Ovary (tissue), 7 donors: ENCODE measurements at regions not wholly inside any gene's neighbourhood (a gene's known extent, or its start where the extent isn't known, plus 50 kb on each side); places are given as distances from the start of the nearest gene placed in this dataset.

Experiments used
- DNase-seq, 5 donors: peaks; one replicate each; pipeline ENCODE4 v3.0.0-alpha.2; 2019 to 2020
- H3K27ac ChIP-seq, 2 donors: fragments of 200-600 bp; one replicate each; pipeline versions ENCODE4 v1.5.1 to v1.8.0; 2019 to 2022
- H3K27me3 ChIP-seq: fragments of 200-600 bp; one replicate; pipeline ENCODE4 v1.8.0; 2022
- H3K36me3 ChIP-seq: fragments of 200-600 bp; sonication (generic); one replicate; pipeline ENCODE4 v1.5.1; 2019
- H3K4me1 ChIP-seq: one replicate; pipeline ENCODE4 v1.8.1; 2013; ENCODE audit warnings: mild to moderate bottlenecking, moderate library complexity; ENCODE audit not compliant: insufficient read depth
- H3K4me3 ChIP-seq: fragments of 200-600 bp; sonication (generic); one replicate; pipeline ENCODE4 v1.5.1; 2017
- H3K9me3 ChIP-seq, 2 donors: fragments of 200-600 bp in 1 of 2; sonication (generic) in 1 of 2; one replicate each; pipeline versions ENCODE4 v1.5.1 to v1.8.1; 2013 to 2019; ENCODE audit warnings: mild to moderate bottlenecking in 1 of 2, moderate library complexity in 1 of 2
- EP300 ChIP-seq: sonication (generic); formaldehyde crosslinking; IDR thresholded peaks from one replicate; pipeline ENCODE4 v1.6.1; 2017; ENCODE audit warnings: antibody characterized with exemption
- POLR2A ChIP-seq: fragments of 450-650 bp; IDR thresholded peaks from one replicate; pipeline ENCODE4 v1.6.1; 2017; ENCODE audit warnings: antibody characterized with exemption, mild to moderate bottlenecking, moderate library complexity
- WGBS, 3 donors: extraction: QIAGEN DNeasy Blood & Tissue Kit in 1 of 3; methylation state at CpG; one replicate each; pipeline versions ENCODE4 v1.1.5 to v1.1.7; 2013 to 2017; 5-methylcytosine and 5-hydroxymethylcytosine counted together
- intact Hi-C, 4 donors: fragments of 100-400 bp; cut with DNase I; formaldehyde crosslinking; loops; one replicate each; pipeline versions ENCODE4 v1.11.0 to v1.15.1; 2022 to 2023
- TF ChIP-seq, protein P1 (sequence below), 3 donors: fragments of 450-650 bp in 2 of 3; fragments of 200-600 bp in 1 of 3; IDR thresholded peaks; one replicate each; pipeline versions ENCODE4 v1.5.1 to v1.8.0; 2016 to 2022; ENCODE audit warnings: antibody characterized with exemption in 3 of 3, mild to moderate bottlenecking in 1 of 3
- donor health status: DM: no; HTN: no; CAD: no; lungs with moderate emphysema.
- donor health status: DM: no; HTN: no; CAD: no.
- donor health status: Bipolar disorder and iron deficiency.
- donor health status: DM: no; HTN: no; CAD: no.
- donor health status: DM: yes; HTN: yes; CAD: no.

DNA sequence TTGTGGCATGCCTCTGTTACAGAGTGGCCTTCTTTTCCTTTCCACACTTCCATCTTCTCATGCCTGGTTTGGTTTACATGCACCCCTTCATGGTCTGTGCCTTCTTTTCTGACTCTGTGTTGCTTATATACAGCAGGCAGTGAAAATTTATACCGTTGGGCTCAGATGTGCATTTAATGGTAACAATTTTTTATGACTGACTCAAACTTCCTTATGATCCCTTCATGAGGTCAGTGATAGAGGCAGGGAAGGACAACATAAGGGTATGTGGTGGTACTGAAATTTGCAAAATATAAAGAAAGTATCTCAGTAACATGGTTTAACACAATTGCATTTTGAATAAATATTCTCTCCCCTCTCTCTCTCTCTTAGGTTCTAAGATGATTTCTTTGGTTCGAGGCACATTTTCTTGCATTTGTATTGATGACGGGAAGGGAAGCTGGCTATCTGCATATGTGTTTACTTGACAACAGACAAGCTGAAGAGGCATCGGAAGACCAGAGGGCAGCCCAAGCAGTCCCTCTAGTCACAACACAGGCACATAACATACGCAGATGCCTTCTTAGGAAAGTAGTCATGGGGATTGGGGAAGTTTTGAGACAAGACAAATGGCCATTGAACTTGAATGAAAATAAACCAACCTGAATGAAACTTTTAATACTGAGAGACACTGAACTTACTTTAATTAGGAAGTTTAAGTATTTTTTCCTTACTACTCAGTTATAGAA lies 163.3 kb upstream of the LEF1 start:
- no peak for DNase-seq
- Histone ChIP-seq H3K9me3 (no peaks in the 10 kb centered on the region), H3K27me3 (no peaks in the 10 kb centered on the region), H3K4me1 (no peaks in the 10 kb centered on the region), H3K4me3 (no peak overlapping the region), H3K27ac (no peak overlapping the region), H3K36me3 (no peaks in the 10 kb centered on the region)
- WGBS, 3 donors: 44 to 68% (median 54%) methylated on average over 5 of the region's 5 CpGs
- no peak for TF ChIP-seq EP300
- TF ChIP-seq POLR2A: no peak
- TF ChIP-seq, protein P1, sequence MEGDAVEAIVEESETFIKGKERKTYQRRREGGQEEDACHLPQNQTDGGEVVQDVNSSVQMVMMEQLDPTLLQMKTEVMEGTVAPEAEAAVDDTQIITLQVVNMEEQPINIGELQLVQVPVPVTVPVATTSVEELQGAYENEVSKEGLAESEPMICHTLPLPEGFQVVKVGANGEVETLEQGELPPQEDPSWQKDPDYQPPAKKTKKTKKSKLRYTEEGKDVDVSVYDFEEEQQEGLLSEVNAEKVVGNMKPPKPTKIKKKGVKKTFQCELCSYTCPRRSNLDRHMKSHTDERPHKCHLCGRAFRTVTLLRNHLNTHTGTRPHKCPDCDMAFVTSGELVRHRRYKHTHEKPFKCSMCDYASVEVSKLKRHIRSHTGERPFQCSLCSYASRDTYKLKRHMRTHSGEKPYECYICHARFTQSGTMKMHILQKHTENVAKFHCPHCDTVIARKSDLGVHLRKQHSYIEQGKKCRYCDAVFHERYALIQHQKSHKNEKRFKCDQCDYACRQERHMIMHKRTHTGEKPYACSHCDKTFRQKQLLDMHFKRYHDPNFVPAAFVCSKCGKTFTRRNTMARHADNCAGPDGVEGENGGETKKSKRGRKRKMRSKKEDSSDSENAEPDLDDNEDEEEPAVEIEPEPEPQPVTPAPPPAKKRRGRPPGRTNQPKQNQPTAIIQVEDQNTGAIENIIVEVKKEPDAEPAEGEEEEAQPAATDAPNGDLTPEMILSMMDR (IDR thresholded peaks at IDR 0.05): no peak
- intact Hi-C loops: no loop called here

DNA sequence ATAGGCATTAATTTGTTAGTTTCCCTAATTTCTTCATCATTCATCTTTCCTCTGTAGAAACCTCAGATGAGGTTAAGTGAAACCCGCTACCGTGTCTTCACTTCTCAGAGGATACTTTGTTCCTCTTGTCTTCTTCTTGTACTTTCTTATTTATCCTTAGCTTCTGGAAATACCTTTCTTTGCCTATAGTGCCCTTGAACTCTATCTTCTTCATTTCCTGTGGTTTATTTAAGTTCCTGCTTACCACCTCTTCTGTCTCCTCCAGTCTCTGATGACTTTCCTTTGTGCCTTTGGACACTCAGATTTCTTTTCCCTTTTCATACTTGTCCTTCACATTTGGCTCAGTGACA lies 159.6 kb upstream of the LEF1 start:
- intact Hi-C loops: no loop called here
- no peaks in the 10 kb centered on the region for H3K36me3 ChIP-seq
- no peak for DNase-seq
- H3K4me3 ChIP-seq: no peak overlapping the region
- H3K27me3 ChIP-seq: no peaks in the 10 kb centered on the region
- 90 to 97% (median 97%) methylated on average over 2 of the region's 2 CpGs for WGBS, 3 donors
- no peak overlapping the region for H3K27ac ChIP-seq
- no peaks in the 10 kb centered on the region for H3K9me3 ChIP-seq
- no peaks in the 10 kb centered on the region for H3K4me1 ChIP-seq
- TF ChIP-seq, protein P1 (IDR thresholded peaks at IDR 0.05): no peak
- TF ChIP-seq EP300 (no peak), POLR2A (no peak)

DNA sequence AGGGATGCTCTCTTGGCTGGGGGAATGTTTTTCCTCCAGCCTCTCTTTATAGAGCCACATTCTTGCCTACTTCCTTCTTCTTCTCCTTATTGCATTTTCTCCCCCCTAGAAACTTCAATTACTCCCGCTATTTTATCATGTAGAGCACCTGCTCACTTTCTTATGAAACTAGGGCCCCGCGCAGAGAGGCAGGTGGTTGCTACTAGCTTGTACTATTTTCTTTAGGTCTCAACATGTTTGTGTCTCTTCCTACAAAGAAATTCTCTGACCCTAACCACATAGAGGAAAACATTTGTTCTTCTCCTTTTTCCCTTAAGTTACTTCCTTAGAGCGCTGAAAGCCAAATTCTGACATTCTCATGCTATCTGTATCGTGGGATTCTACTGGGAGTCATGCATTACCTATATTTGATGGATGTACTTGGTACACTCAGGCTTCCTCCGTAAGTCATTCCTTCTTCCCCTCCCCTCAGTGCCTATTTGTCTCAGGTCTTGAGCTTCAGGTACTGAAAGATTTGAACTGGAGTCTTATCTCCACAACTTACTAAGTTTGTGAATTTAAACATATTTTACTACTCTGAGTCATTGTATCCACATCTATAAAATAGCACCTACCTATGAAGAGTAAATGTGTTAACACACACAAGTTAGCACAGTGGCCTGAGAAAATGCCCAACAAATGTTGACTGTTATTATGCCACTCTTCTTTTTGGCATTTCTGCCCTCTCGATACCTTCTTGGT lies 159.1 kb upstream of the LEF1 start:
- no peak overlapping the region for H3K27ac ChIP-seq
- H3K27me3 ChIP-seq: no peaks in the 10 kb centered on the region
- intact Hi-C loops: no loop called here
- no peaks in the 10 kb centered on the region for H3K9me3 ChIP-seq
- DNase-seq: no peak
- H3K4me3 ChIP-seq: no peak overlapping the region
- no peaks in the 10 kb centered on the region for H3K36me3 ChIP-seq
- TF ChIP-seq POLR2A (no peak), EP300 (no peak)
- TF ChIP-seq, protein P1 (IDR thresholded peaks at IDR 0.05): no peak
- no peaks in the 10 kb centered on the region for H3K4me1 ChIP-seq
- 83 to 88% (median 87%) methylated on average over 7 of the region's 7 CpGs for WGBS, 3 donors

DNA sequence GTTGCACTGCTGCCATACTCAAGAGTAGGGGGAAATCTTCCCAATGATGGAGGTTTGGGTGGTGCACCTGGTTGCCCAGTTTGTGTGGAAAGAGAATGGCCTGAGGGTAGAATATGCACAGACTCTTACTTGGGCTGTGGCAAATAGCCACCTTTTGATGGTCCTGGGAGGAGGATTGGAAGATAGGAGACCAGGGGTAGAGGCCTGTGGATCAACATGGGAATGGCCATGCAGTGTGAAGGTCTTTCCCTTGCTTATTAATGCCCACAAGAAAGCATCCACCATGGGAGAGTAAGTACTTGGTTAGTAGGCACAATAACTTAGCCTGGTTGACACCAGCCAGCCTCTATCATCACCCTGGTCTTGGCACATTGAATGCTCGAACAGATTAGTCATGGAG lies 156.8 kb upstream of the LEF1 start:
- no peaks in the 10 kb centered on the region for H3K4me1 ChIP-seq
- H3K36me3 ChIP-seq: no peaks in the 10 kb centered on the region
- H3K9me3 ChIP-seq: no peaks in the 10 kb centered on the region
- H3K27ac ChIP-seq: no peak overlapping the region
- TF ChIP-seq, protein P1 (IDR thresholded peaks at IDR 0.05): no peak
- no peak for TF ChIP-seq POLR2A
- TF ChIP-seq EP300: no peak
- no peak for DNase-seq
- H3K27me3 ChIP-seq: no peaks in the 10 kb centered on the region
- intact Hi-C loops: no loop called here
- no peak overlapping the region for H3K4me3 ChIP-seq
- 88 to 98% (median 96%) methylated on average over 1 of the region's 1 CpG for WGBS, 3 donors
